Activated CD4-positive, alpha-beta T cell treated with anti-CD3 and anti-CD28 coated beads for 48 hours (primary cell): ENCODE measurements at regions not wholly inside any gene's neighbourhood (a gene's known extent, or its start where the extent isn't known, plus 50 kb on each side); places are given as distances from the start of the nearest gene placed in this dataset.
"Not testable (repeated sequence)": the region's sequence is repeated elsewhere in the genome, so short reads cannot be mapped to it uniquely, and the experiment has no call there.

Source experiments
- DNase-seq: peaks from one replicate; pipeline ENCODE4 v3.0.0-alpha.2; 2020

DNA sequence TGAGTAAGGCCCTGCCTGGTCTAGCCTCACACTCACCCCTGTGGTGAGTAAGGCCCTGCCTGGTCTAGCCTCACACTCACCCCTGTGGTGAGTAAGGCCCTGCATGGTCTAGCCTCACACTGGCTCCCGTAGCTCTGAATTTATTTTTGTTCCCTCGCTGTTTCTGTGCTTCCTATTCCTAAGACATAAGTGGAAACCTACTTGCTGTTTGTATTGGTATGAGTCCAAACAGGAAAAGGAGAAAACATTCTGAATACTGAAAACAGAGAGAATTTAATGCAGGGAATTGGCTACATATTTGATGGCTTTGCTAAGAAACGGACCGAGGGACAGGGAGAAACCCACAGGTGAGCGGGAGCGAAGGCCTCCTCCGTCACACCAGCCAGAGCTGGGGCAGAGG, 267.8 kb downstream of the FOXL1 start:
- DNase-seq: no peak

DNA sequence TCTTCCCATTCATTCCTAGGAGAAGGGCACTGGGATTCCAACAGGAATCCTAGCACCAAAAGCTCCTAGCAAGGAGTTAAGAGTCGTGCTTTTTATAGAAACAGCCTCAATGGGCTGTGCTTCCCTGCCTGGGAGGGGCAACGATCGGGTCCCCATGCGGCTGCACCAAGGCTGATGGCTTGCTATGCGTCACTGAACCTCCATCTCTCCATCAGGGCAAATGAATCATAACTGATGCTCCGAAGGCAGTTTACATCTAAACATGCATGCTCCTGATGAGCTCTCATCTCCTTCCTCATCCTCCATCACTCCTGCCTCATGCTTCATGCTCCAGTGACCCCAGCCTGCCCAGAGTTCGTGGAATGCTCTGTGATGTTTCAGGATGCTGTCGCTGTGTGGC, 270.5 kb downstream of the FOXL1 start:
- no peak for DNase-seq

DNA sequence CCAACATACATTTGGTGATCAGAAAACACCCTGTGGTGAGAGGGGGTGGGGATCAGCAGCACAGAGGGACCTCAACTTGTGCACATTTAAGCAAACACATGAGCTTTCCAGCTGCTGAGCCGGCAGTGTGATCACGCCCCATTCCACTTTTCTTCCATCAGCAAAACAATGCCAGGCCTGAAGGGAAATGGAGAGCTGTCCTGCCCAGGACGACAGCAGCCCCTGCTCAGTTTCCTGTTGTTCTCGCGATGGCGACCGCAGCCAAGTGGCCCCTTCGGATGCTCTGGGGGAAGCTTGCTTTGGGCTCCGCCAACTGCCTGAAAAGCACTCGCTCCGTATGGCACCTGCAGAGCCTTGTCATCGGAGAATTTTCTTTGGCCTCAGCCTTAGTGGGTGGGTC, 272.3 kb downstream of the FOXL1 start:
- DNase-seq: no peak

- no peak for DNase-seq
Observed at GRCh38 chr16:86852135-86852534, 273.8 kb downstream of the FOXL1 start.

DNA sequence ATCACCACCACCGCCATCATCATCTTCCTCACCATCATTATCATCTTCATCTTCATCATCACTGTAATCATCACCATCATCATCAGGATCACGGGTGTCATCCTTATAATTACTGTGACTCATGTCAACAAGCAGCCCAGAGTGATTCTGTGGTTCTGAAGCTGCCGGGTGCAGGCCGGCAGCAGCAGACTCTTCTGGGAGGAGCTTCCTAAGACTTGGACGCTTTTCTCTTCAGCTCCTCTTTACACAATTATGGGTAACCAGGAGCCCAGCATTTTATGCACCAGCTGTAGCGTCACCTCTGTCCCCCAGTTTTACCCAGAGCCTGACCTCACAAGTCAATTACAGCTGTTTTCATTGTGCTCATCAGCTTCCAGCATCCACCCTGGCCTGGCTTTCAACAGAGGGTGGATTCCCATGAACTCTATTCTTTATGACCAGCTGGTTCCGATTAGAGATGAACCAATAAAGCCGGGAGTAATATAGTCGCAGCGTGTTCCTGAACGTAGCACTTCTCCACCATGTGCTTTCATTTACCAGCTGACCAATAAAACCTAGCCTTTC, 275.8 kb downstream of the FOXL1 start:
- no peak for DNase-seq

DNA sequence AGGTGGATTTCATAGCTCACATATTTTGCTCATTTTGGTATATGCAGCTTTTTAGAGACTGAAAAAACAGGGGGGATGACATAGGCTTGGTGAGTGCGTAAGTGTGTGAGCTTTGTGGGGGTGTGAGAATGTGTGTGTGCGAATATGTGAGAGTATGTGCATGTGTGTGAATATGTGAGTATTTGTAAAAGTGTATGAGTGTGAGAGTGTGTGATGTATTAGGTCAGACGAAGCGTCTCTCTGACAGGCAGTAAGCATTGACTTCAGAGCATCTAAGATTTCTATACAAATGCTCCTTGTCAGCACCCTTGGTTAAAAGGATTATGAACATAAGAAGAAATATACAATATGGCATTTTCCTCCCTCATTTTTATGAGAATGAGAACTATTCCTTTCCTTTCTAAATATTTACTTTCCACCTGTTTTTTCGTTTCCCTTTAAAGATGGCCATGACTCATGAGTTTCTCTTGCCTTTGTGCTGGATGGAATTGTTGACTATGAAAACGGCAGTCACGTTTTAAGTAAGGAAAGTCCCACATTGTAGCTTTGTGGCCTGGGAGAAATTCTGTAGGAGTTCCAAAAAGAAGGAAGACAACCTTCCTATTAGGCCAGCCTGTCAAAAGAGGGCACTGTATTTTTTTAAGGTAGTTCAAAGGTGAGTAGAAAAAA, 276.4 kb downstream of the FOXL1 start:
- DNase-seq: no peak

GRCh38 chr16:86856946-86857586, 278.7 kb downstream of the FOXL1 start:
- no peak for DNase-seq

DNA sequence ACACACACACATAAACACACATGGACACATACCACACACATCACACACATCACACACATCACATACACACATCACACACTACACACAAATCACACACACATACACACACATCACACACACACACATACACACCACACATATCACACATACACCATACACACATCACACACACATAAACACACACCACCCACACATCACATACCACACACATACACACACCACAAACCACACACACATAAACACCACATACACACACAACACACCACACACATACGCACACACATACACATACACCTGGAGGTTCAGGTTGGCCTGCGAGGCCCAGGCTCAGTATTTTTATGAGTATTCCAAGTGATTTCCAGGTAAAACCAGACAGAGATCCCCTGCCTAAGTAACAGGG, 279.5 kb downstream of the FOXL1 start:
- no peak for DNase-seq

- no peak for DNase-seq
Observed at GRCh38 chr16:86858501-86858900, 280.2 kb downstream of the FOXL1 start.

GRCh38 chr16:86861270-86861858, 283.0 kb downstream of the FOXL1 start:
- DNase-seq: not testable (repeated sequence)

GRCh38 chr16:86862595-86863280, 284.4 kb downstream of the FOXL1 start:
- DNase-seq: no peak

- DNase-seq: no peak
Observed at GRCh38 chr16:86863609-86864008, 285.3 kb downstream of the FOXL1 start.

DNA sequence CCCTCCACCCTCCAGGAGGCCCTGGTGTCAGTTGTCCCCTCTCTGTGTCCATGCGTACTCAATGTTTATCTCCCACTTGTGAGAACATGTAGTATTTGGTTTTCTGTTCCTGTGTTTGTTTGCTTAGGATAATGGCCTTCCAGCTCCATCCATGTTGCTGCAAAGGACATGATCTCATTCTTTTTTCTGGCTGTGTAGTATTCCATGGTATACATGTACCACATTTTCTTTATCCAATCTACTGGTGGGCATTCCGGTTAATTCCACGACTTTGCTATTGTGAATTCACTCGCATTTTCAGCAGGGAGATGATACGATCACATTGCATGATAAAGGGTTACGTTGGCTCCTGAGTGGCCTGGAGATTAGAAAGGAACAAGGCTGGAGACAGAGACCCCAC, 286.2 kb downstream of the FOXL1 start:
- DNase-seq: no peak

DNA sequence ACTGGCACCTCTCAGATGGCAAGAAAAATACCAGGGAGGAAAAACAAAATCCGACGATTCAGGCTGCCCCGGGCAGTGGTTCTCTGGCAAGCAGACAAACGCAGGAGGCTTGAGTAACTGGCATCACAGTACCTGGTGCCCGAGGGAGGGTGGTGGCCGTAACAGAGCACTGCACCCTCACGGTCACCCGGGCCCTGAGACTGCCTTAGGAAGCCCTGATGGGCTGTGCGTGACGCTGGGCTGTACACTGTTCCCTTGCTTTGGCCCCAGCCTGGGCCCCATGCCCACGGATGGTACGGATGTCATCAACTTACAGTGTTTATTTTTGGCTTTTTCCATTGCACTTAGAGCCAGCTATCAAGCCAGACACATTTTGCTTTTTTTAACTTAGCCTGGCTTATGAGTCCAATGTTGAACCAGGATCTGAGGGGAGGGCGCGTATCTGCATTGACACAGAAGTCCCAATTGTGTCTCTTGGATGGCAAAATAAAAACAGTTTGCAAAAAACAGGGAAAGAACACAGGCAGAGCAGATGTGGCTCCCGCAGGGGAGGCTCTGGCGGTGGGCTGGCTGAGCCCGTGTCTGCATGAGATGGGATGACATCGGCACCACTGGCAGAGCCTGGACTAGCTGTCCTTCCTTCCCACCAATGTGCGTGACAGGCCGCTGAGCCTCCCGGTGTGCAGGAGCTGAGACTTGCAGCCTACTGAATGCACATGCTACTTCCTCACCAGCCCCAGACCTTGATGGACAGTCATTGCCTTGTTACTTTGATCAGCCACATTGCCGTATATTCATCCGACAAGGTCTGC, 287.7 kb downstream of the FOXL1 start:
- no peak for DNase-seq

DNA sequence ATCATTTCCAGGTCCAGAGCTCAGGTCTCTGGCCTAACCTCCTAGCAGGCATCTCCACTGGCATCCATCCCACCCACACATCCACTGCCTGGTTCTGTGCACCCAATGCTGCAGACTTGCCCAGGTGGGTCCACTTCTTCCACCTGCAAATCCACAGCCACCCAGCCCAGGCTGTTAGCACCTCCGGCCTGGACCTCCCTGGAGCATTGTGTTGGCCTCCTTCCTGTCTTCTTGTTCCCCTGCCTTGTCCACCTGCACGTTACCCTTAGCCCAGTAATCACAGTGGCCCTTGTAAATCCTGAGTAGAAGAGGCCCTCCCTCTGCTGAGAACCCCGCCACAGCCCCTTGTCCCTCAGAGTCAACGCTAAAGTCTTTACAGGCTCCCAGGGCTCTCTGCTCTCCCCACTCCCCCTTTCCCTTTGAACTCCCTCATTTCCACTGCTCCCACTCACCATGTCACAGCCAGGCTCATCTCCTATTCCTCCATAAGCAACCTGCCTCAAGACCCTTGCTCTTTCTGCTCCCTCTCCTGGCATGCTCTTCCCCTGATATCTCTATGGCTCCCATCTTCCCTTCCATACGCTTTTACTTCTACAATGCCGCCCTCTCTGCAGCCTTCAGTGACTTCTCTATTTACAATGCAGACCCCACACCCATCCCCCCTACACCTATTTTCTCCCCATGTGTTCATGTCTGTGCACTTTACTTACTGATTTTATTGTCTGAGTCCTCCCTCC, 288.8 kb downstream of the FOXL1 start:
- DNase-seq: no peak

GRCh38 chr16:86868070-86868469, 289.7 kb downstream of the FOXL1 start:
- no peak for DNase-seq

DNA sequence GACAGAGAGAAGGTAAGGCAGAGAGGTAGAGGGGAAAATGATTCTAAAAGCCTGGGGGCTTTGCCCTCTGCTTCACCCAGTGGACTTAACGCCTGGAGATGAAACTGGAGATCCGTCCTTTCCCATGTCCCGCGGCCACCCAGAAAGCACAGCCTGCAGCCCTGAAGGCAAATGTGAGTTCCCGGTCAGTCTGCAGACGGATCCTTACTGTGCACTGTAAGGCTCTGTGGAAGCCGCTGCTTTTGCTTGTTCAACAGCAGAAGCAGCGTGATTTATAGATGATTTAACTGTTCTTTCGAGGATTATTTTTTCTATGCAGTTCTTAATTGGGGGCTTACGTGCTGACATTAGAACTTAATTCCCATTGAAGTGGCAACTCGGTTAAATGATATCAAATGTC, 290.4 kb downstream of the FOXL1 start:
- DNase-seq: no peak

DNA sequence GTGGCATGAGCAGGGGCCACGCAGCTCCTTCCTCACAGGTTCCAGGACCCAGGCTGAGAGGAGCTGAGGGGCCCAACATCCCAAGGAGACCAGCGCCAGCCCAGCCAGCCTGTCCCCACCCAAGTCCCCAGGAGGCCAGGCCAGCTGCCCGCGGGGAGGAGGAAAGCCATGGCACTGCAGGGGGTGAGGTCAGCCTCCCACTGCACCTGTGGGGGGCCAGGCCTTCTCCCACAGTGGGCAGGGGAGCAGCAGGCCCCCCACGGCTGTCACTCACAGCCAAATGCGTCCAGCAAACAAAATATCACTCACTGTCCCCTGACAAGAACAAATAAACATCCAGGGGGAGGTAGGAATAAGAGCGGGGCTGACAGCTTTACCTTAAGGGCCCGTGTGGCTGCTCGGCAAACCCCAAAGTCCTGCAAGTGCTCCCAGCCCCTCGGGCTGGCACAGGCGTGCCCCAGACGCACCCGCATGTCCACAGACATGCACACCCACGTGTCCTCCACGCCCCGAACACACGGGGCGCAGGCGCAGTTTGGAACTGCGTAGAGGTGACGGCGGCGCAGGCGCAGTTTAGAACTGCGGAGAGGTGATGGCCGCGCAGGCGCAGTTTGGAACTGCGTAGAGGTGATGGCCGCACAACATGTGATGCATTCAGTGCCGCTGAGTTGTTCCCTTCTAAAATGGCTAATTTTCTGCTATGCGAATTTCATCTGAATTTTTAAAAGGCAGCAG, 291.1 kb downstream of the FOXL1 start:
- DNase-seq: no peak

GRCh38 chr16:86870380-86870779, 292.0 kb downstream of the FOXL1 start:
- DNase-seq: no peak

DNA sequence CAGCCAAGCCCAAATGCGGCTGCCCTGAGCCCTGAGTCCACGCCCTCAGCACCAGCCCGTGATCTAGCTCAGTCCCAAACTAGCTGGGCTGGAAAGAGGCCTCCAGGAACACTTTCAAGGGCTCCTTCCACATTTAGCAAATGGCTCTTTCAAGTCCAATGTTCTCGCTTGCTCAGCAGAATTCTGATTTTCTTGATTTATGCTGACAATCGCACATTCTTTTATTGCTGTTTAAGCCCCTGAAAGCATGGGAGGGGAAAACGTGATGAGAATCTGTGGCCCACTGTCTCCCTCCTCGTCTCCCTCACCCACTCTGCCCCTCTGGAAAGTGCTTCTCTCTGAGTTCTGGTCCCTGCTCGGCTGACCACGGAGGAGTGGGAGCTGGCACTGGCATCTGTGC, 293.8 kb downstream of the FOXL1 start:
- no peak for DNase-seq

- DNase-seq: no peak
Observed at GRCh38 chr16:86872833-86873232, 294.5 kb downstream of the FOXL1 start.
